SK-N-SH treated with all-trans-retinoic acid at 6 μM for 48 hours (cell line): ENCODE measurements at regions not wholly inside any gene's neighbourhood (a gene's known extent, or its start where the extent isn't known, plus 50 kb on each side); places are given as distances from the start of the nearest gene placed in this dataset.

ENCODE experiments used
- ATAC-seq: fragments of 200-7000 bp; cut with Tn5 transposase; 3 replicates; pipeline ENCODE4 v1.9.1; 2020; ENCODE audit warnings: mild to moderate bottlenecking, moderate library complexity
- ARNTL ChIP-seq: fragments of 450-650 bp; formaldehyde crosslinking; IDR thresholded peaks from 2 replicates; pipeline ENCODE4 v1.5.0; 2020; ENCODE audit warnings: low read depth, mild to moderate bottlenecking, moderate library complexity, borderline replicate concordance
- CSDC2 ChIP-seq: fragments of 250-450 bp; sonication (Bioruptor Pico); IDR thresholded peaks from 2 replicates; pipeline ENCODE4 v1.5.0; 2020; ENCODE audit warnings: mild to moderate bottlenecking, moderate library complexity
- GLIS3 ChIP-seq: fragments of 250-450 bp; sonication (Bioruptor Pico); IDR thresholded peaks from 2 replicates; pipeline ENCODE4 v1.5.0; 2020; ENCODE audit warnings: mild to moderate bottlenecking, moderate library complexity
- ISL1 ChIP-seq: fragments of 250-450 bp; sonication (Bioruptor Pico); IDR thresholded peaks from 2 replicates; pipeline ENCODE4 v2.1.2; 2022; ENCODE audit warnings: mild to moderate bottlenecking, moderate library complexity
- OSR1 ChIP-seq: fragments of 250-450 bp; sonication (Bioruptor Pico); IDR thresholded peaks from 2 replicates; pipeline ENCODE4 v1.8.0; 2022; ENCODE audit warnings: moderate library complexity, mild to moderate bottlenecking, inconsistent platforms
- PPARA ChIP-seq: fragments of 250-450 bp; sonication (Bioruptor Pico); IDR thresholded peaks from 2 replicates; pipeline ENCODE4 v1.5.0; 2020; ENCODE audit warnings: mild to moderate bottlenecking, borderline replicate concordance
- RARB ChIP-seq: fragments of 250-450 bp; sonication (Bioruptor Pico); IDR thresholded peaks from 2 replicates; pipeline ENCODE4 v1.8.0; 2021; ENCODE audit warnings: mild to moderate bottlenecking, moderate library complexity
- SNAI2 ChIP-seq: fragments of 250-450 bp; sonication (Bioruptor Pico); IDR thresholded peaks from 2 replicates; pipeline ENCODE4 v1.5.0; 2020; ENCODE audit warnings: mild to moderate bottlenecking, moderate library complexity
- TCF4 ChIP-seq: fragments of 250-450 bp; sonication (Bioruptor Pico); IDR thresholded peaks from 2 replicates; pipeline ENCODE4 v1.8.0; 2021; ENCODE audit warnings: mild to moderate bottlenecking, moderate library complexity, borderline replicate concordance
- TOX ChIP-seq: fragments of 250-450 bp; sonication (Bioruptor Pico); IDR thresholded peaks from 2 replicates; pipeline ENCODE4 v1.8.0; 2021; ENCODE audit warnings: mild to moderate bottlenecking, moderate library complexity, borderline replicate concordance
- ZC3H10 ChIP-seq: fragments of 250-450 bp; sonication (Bioruptor Pico); IDR thresholded peaks from 2 replicates; pipeline ENCODE4 v1.5.1; 2021; ENCODE audit warnings: mild to moderate bottlenecking, moderate library complexity
- ZFP3 ChIP-seq: fragments of 250-450 bp; sonication (Bioruptor Pico); IDR thresholded peaks from 2 replicates; pipeline ENCODE4 v1.5.0; 2020; ENCODE audit warnings: mild to moderate bottlenecking, moderate library complexity
- ZFP30 ChIP-seq: fragments of 450-650 bp; formaldehyde crosslinking; IDR thresholded peaks from 2 replicates; pipeline ENCODE4 v1.5.0; 2022; ENCODE audit warnings: mild to moderate bottlenecking, moderate library complexity
- ZNF565 ChIP-seq: fragments of 450-650 bp; formaldehyde crosslinking; conservative IDR thresholded peaks from 2 replicates; pipeline ENCODE4 v1.5.0; 2020; ENCODE audit warnings: low read depth, mild to moderate bottlenecking, moderate library complexity
- ZNF70 ChIP-seq: fragments of 450-650 bp; formaldehyde crosslinking; IDR thresholded peaks from 2 replicates; pipeline ENCODE4 v1.5.0; 2020; ENCODE audit warnings: mild to moderate bottlenecking, moderate library complexity
- ZNF8 ChIP-seq: fragments of 450-650 bp; formaldehyde crosslinking; IDR thresholded peaks from 2 replicates; pipeline ENCODE4 v1.5.0; 2020; ENCODE audit warnings: mild to moderate bottlenecking, moderate library complexity
- TF ChIP-seq, protein P1 (sequence below): fragments of 250-450 bp; sonication (Bioruptor Pico); IDR thresholded peaks from 2 replicates; pipeline ENCODE4 v1.5.0; 2020; ENCODE audit warnings: mild to moderate bottlenecking, moderate library complexity
- TF ChIP-seq, protein P2 (sequence below): fragments of 250-450 bp; sonication (Bioruptor Pico); IDR thresholded peaks from 2 replicates; pipeline ENCODE4 v1.5.1; 2020; ENCODE audit warnings: low read depth, mild to moderate bottlenecking, moderate library complexity
- TF ChIP-seq, protein P3 (sequence below): fragments of 250-450 bp; sonication (Bioruptor Pico); IDR thresholded peaks from 2 replicates; pipeline ENCODE4 v1.8.0; 2021; ENCODE audit warnings: low read depth, mild to moderate bottlenecking, moderate library complexity, borderline replicate concordance

DNA sequence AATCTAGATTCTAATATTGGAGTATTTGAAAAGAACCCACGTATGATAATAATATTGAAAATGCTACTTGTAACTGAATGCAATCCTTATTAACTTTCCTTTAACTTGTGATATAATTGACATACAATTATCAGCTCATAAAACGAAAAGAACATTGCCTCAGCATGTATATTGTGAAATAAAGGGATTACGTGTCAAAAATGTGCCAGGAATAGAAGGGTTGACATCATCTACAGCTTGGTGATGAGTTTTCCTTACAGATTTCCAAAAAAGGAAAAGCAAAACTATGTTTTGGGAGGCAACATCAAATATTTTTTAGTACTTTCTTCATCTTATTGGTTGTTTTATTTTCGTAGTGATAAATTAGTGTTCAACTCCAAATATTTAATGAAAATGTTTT lies 266.0 kb upstream of the PTGER4 start:
- TF ChIP-seq ZFP30 (no peak), GLIS3 (no peak), CSDC2 (no peak)
- no peak for ATAC-seq

DNA sequence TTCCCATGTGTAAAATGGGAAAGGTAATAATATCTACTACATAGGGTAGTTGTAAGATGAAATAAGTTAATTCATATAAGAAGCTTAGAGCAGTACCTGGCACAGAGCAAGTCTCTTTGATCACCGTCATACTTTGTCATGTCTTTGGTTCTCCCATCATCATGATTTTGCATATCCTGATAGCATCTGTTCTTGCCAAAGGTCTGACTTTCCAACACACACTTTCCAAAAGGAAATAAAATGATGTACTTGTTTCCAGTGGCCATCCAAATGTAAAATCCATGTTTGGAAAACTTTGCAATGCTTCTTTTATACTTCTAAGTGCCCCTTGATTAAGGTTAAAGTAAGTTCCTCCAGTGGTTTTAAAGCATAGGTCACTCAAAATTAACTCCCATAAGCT lies 266.9 kb upstream of the PTGER4 start:
- ATAC-seq: no peak
- no peak for TF ChIP-seq ZFP30
- TF ChIP-seq ZFP3 (CRISPR knock-in tag): no peak
- no peak for TF ChIP-seq ZNF8 (CRISPR knock-in tag)
- TF ChIP-seq RARB (CRISPR knock-in tag): no peak
- TF ChIP-seq TCF4: no peak
- no peak for TF ChIP-seq ISL1

DNA sequence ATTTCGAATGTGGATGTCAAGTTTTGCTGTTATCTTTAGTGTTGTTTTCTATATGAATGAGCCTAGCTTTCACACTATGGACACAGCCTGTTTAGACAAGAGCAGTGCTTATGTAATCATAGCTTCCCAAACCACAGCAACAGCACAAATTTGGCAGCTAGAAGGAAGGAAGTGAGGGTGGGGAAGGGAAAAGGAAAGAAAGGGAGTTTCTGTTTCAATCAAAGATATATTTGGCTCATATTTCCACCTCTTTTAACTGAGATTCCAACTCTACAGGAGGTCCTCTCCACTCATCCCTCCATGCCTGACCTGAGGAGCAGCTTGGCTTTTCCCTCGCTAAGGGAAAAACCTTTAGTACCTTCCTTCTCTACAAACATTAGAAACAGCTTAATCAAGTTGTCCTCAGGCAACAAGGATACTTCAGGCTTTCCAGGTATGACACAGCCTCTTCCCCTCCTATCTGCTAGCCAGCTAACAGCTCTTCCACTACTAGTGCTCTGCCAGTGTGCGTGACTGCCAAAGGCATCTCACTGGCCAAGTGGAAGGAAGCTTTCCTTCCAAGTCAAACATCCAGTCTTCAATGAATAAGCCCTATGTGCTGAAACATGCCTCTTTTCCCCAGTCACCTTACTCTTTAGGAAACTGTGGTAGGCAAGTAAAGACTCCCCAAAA lies 268.6 kb upstream of the PTGER4 start:
- TF ChIP-seq SNAI2 (CRISPR knock-in tag) (no peak), ZFP30 (no peak)

DNA sequence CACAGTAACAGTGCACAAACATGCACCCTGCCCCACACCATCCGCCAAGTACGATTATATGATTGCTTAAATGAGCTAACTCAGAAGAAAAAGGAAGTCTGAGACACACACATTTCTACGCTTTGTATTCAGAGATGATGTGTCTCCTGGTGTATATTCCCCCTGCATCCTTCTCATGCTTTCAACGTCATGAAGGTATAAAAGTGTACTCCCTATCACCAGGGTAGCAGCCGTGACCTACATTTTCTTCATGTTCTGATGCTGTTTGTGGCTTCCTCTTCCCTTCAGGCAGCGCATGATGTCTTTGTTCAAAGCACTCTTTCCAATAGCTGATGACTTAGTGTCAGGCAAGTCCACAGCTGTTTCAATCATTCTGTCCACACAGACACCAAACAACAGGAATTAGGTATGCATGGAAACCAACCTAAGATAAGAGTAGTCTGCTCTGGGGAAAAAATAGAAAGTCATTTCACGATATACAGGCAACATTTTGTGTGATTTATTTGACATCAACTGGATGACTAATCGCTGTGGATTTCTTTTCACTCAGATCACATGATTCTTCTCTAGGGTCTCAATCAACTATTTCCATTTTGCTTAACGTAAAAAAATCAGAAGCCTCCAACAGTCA lies 269.4 kb upstream of the PTGER4 start:
- no peak for ATAC-seq
- no peak for TF ChIP-seq ARNTL (CRISPR knock-in tag)
- TF ChIP-seq ZFP30: no peak
- TF ChIP-seq TOX: no peak
- no peak for TF ChIP-seq ZNF565 (CRISPR knock-in tag)
- no peak for TF ChIP-seq CSDC2
- no peak for TF ChIP-seq OSR1 (CRISPR knock-in tag)
- no peak for TF ChIP-seq ZNF70 (CRISPR knock-in tag)
- no peak for TF ChIP-seq ISL1
- TF ChIP-seq ZNF8 (CRISPR knock-in tag): no peak
- no peak for TF ChIP-seq GLIS3
- TF ChIP-seq, protein P1, sequence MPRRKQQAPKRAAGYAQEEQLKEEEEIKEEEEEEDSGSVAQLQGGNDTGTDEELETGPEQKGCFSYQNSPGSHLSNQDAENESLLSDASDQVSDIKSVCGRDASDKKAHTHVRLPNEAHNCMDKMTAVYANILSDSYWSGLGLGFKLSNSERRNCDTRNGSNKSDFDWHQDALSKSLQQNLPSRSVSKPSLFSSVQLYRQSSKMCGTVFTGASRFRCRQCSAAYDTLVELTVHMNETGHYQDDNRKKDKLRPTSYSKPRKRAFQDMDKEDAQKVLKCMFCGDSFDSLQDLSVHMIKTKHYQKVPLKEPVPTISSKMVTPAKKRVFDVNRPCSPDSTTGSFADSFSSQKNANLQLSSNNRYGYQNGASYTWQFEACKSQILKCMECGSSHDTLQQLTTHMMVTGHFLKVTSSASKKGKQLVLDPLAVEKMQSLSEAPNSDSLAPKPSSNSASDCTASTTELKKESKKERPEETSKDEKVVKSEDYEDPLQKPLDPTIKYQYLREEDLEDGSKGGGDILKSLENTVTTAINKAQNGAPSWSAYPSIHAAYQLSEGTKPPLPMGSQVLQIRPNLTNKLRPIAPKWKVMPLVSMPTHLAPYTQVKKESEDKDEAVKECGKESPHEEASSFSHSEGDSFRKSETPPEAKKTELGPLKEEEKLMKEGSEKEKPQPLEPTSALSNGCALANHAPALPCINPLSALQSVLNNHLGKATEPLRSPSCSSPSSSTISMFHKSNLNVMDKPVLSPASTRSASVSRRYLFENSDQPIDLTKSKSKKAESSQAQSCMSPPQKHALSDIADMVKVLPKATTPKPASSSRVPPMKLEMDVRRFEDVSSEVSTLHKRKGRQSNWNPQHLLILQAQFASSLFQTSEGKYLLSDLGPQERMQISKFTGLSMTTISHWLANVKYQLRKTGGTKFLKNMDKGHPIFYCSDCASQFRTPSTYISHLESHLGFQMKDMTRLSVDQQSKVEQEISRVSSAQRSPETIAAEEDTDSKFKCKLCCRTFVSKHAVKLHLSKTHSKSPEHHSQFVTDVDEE (CRISPR knock-in tag): no peak
- TF ChIP-seq, protein P2, sequence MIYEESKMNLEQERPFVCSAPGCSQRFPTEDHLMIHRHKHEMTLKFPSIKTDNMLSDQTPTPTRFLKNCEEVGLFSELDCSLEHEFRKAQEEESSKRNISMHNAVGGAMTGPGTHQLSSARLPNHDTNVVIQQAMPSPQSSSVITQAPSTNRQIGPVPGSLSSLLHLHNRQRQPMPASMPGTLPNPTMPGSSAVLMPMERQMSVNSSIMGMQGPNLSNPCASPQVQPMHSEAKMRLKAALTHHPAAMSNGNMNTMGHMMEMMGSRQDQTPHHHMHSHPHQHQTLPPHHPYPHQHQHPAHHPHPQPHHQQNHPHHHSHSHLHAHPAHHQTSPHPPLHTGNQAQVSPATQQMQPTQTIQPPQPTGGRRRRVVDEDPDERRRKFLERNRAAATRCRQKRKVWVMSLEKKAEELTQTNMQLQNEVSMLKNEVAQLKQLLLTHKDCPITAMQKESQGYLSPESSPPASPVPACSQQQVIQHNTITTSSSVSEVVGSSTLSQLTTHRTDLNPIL (CRISPR knock-in tag): no peak
- no peak for TF ChIP-seq RARB (CRISPR knock-in tag)

More for the DNA sequence above, 268.6 kb upstream of the PTGER4 start:
- ATAC-seq: no peak

DNA sequence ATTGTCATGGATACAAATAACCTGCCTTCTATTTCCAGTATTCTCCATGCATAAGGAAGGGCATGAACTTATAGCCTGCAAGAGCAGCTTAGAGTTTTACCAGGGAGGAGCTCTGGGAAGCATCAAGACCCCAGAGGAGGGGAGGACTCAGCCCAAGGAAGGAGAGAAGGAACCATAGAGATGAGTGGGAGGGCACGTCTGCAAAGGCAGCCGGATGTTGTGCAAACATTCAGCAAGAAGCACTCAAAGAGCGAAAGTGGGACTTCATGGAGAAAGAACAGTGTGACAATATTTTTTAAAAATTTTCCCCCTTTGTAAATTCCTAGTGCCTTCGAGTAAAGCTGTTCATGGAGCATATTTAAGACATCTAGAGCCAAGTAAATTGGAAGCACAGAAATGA lies 270.1 kb upstream of the PTGER4 start:
- no peak for TF ChIP-seq RARB (CRISPR knock-in tag)
- TF ChIP-seq, protein P3, sequence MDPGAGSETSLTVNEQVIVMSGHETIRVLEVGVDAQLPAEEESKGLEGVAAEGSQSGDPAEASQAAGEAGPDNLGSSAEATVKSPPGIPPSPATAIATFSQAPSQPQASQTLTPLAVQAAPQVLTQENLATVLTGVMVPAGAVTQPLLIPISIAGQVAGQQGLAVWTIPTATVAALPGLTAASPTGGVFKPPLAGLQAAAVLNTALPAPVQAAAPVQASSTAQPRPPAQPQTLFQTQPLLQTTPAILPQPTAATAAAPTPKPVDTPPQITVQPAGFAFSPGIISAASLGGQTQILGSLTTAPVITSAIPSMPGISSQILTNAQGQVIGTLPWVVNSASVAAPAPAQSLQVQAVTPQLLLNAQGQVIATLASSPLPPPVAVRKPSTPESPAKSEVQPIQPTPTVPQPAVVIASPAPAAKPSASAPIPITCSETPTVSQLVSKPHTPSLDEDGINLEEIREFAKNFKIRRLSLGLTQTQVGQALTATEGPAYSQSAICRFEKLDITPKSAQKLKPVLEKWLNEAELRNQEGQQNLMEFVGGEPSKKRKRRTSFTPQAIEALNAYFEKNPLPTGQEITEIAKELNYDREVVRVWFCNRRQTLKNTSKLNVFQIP (CRISPR knock-in tag): no peak
- TF ChIP-seq PPARA: no peak
- ATAC-seq: no peak

DNA sequence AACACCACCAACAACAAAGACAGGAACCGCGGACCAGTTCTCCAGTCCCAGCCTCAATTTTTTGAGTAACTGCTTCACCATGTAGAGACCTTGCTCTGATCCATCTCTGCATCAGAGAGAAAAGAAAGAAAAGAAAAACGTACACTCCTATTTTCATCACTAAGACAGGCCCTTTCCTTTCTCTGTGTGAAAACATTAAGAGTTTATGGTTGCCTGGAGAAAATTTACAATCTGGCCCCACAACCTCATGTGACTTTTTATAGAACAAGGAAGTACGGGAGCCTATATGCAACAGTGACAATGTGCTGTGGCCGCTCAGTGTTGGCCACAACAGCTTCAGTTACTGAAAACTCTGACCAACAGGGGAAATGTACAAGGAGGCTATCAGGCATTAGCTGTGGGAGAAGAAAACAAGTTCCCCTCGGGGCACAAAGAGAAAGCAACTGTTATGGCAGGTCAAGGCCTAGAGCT lies 272.9 kb upstream of the PTGER4 start:
- TF ChIP-seq, protein P3 (CRISPR knock-in tag): no peak
- TF ChIP-seq ZC3H10 (CRISPR knock-in tag): no peak
- no peak for TF ChIP-seq ZNF70 (CRISPR knock-in tag)
- TF ChIP-seq, protein P2 (CRISPR knock-in tag): no peak
- no peak for ATAC-seq
